ENCODE measurements at regions not wholly inside any gene's neighbourhood (a gene's known extent, or its start where the extent isn't known, plus 50 kb on each side); places are given as distances from the start of the nearest gene placed in this dataset.

DNA sequence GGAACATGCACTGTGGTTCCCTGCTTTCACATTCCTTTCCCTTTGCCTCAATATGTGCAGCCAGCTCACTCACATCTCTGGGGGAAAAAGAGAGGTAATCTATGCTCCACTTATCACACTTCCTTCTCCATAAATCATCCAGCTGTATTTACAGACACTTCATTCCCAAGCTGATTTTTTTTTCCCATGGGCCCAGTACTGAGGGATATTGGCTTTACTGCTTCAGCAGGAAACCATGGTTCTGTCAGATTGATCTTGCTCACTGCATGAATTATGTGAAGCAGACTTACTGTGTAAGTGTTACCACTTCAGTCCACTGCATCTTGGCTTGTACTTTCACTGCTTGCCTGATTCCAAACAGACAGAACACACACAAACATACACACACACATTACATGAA is 555.6 kb downstream of the CCER1 start:
- TF ChIP-seq CTCF (IDR thresholded peaks at IDR 0.05) (no peak), POLR2A (IDR thresholded peaks at IDR 0.05) (no peak)

Data from gastroesophageal sphincter (tissue), 3 donors.